ENCODE measurements at regions not wholly inside any gene's neighbourhood (a gene's known extent, or its start where the extent isn't known, plus 50 kb on each side); places are given as distances from the start of the nearest gene placed in this dataset.

DNA sequence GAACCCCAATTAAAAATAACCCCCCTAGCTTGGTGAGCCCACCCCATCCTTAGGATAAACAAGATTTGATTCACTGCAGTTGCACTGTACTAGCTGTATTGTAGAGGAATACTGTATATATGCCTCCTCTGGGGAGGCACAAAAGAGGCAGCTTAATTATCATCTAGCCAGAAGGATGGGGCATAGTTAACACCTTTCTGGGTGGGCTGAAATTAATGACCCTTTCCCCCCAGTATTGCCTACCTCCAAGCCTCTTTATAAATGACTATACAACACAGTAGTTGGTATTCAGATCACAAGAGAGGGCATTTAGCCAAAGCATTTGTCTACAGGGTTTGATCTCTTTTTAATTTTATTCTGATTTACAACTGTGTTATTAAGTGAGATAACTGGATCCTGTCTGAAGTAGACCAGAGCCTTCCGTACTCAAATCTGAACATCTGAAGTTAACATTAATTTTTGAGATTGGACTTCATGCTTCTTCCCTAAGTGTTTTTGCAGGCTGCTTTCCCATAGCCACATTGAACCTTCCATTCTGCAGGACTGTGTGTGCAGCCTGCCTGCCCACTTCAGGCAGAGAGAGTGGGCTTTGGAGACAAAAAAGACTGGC lies 807.0 kb upstream of the ARRDC4 start:
- dilution Hi-C loops (cut with MboI; ENCODE audit: extremely low pct_ligation_motif_present, low sequenced_read_pairs) = no loop called here
- BruUV-seq (replicated peaks) = no TSS peak
- TF ChIP-seq JUN (IDR thresholded peaks at IDR 0.05; ENCODE audit: borderline replicate concordance, insufficient read depth, insufficient read length, low read depth) = no peak
- TF ChIP-seq GATA2 (IDR thresholded peaks at IDR 0.05; ENCODE audit: insufficient read depth, insufficient read length, low read depth, low read length) = no peak
- no peak for TF ChIP-seq POLR2AphosphoS5 (IDR thresholded peaks at IDR 0.05; ENCODE audit: insufficient read depth, low read depth, low read length)
- TF ChIP-seq POLR2A (IDR thresholded peaks at IDR 0.05; ENCODE audit: low read depth, low read length) = no peak
- TF ChIP-seq MYC (IDR thresholded peaks at IDR 0.05; ENCODE audit: low read depth, low read length) = no peak
- TF ChIP-seq, protein P1, sequence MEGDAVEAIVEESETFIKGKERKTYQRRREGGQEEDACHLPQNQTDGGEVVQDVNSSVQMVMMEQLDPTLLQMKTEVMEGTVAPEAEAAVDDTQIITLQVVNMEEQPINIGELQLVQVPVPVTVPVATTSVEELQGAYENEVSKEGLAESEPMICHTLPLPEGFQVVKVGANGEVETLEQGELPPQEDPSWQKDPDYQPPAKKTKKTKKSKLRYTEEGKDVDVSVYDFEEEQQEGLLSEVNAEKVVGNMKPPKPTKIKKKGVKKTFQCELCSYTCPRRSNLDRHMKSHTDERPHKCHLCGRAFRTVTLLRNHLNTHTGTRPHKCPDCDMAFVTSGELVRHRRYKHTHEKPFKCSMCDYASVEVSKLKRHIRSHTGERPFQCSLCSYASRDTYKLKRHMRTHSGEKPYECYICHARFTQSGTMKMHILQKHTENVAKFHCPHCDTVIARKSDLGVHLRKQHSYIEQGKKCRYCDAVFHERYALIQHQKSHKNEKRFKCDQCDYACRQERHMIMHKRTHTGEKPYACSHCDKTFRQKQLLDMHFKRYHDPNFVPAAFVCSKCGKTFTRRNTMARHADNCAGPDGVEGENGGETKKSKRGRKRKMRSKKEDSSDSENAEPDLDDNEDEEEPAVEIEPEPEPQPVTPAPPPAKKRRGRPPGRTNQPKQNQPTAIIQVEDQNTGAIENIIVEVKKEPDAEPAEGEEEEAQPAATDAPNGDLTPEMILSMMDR (IDR thresholded peaks at IDR 0.05; ENCODE audit: extremely low read depth in 1 of 2, insufficient read depth in 1 of 2, low read depth in 1 of 2, low read length in 2 of 2) = no peak
- TF ChIP-seq, protein P2, sequence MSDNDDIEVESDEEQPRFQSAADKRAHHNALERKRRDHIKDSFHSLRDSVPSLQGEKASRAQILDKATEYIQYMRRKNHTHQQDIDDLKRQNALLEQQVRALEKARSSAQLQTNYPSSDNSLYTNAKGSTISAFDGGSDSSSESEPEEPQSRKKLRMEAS (IDR thresholded peaks at IDR 0.05; ENCODE audit: insufficient read depth, insufficient read length) = no peak
- TF ChIP-seq EZH2 (IDR thresholded peaks at IDR 0.05; ENCODE audit: borderline replicate concordance, low read depth, low read length, severe bottlenecking) = no peak
- TF ChIP-seq FOS (IDR thresholded peaks at IDR 0.05; ENCODE audit: borderline replicate concordance, insufficient read depth, low read length) = no peak

More for the DNA sequence above, 807.0 kb upstream of the ARRDC4 start:
- Histone ChIP-seq H3K27me3 (ENCODE audit: control insufficient read depth in 2 of 2, insufficient read depth in 2 of 2, low read length in 2 of 2) (no peaks in the 10 kb centered on the region), H3K4me1 (ENCODE audit: control insufficient read depth, extremely low read depth, insufficient read depth, low read length) (no peaks in the 10 kb centered on the region), H3K79me2 (ENCODE audit: control insufficient read depth, insufficient read depth, low read length) (no peaks in the 10 kb centered on the region), H3K9me1 (replicated peaks; ENCODE audit: control insufficient read depth, extremely low read depth, insufficient read depth, low read length) (no peaks in the 10 kb centered on the region), H4K20me1 (replicated peaks; ENCODE audit: control insufficient read depth, extremely low read depth, insufficient read depth, low read length) (no peaks in the 10 kb centered on the region), H2AFZ (ENCODE audit: low read depth, low read length) (no peak overlapping the region), H3K27ac (ENCODE audit: insufficient read depth, low read depth, low read length) (no peak overlapping the region), H3K36me3 (ENCODE audit: control insufficient read depth in 2 of 2, extremely low read depth in 1 of 2, insufficient read depth in 2 of 2, low read length in 2 of 2) (no peaks in the 10 kb centered on the region), H3K9me3 (replicated peaks; ENCODE audit: control insufficient read depth, insufficient read depth, low read length) (no peaks in the 10 kb centered on the region), H3K4me2 (ENCODE audit: insufficient read depth, low read length) (no peak overlapping the region), H3K9ac (replicated peaks; ENCODE audit: extremely low read depth, insufficient read depth, low read length) (no peak overlapping the region), H3K4me3 (replicated peaks in 1 of 3; ENCODE audit: insufficient read depth in 1 of 3, low read depth in 1 of 3, low read length in 3 of 3) (no peak overlapping the region)
- intact Hi-C loops (cut with micrococcal nuclease) = no loop called here
- FAIRE-seq = no peak
- POLR2A ChIA-PET = no interaction called here
- DNase-seq (ENCODE audit: low read depth, low spot score) = no peak
- CTCF ChIA-PET = no interaction called here

All from endothelial cell of umbilical vein (primary cell).